Lower leg skin (tissue), 3 donors: ENCODE measurements at regions not wholly inside any gene's neighbourhood (a gene's known extent, or its start where the extent isn't known, plus 50 kb on each side); places are given as distances from the start of the nearest gene placed in this dataset.

Experiments used
- POLR2A ChIP-seq, 2 donors: fragments of 450-650 bp; IDR thresholded peaks; one replicate each; pipeline ENCODE4 v1.6.1; 2016 to 2017; ENCODE audit warnings: antibody characterized with exemption in 2 of 2, mild to moderate bottlenecking in 1 of 2, moderate library complexity in 1 of 2
- TF ChIP-seq, protein P1 (sequence below), 3 donors: fragments of 450-650 bp; IDR thresholded peaks; one replicate each; pipeline ENCODE4 v1.5.1; 2016; ENCODE audit warnings: antibody characterized with exemption in 3 of 3, mild to moderate bottlenecking in 3 of 3, moderate library complexity in 2 of 3

DNA sequence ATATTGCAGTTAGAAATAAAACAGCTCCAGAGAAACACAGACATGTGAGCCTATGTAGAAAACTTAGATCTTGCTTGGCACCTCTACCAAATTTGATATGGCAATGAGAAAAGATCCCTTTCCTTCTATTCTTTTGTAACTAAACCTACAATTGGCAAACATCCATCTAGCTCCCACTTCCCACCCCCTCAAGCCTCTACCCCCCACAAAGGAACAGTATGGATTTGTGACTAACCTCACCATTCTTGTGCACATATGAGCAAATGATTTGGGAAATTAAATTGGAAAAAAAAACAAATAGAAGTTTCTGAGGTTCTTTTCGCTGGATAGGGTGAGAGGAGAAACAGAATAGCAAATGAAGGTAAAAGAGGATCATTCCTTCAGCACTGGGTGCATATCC is 85.8 kb upstream of the TIAM2 start:
- TF ChIP-seq, protein P1, sequence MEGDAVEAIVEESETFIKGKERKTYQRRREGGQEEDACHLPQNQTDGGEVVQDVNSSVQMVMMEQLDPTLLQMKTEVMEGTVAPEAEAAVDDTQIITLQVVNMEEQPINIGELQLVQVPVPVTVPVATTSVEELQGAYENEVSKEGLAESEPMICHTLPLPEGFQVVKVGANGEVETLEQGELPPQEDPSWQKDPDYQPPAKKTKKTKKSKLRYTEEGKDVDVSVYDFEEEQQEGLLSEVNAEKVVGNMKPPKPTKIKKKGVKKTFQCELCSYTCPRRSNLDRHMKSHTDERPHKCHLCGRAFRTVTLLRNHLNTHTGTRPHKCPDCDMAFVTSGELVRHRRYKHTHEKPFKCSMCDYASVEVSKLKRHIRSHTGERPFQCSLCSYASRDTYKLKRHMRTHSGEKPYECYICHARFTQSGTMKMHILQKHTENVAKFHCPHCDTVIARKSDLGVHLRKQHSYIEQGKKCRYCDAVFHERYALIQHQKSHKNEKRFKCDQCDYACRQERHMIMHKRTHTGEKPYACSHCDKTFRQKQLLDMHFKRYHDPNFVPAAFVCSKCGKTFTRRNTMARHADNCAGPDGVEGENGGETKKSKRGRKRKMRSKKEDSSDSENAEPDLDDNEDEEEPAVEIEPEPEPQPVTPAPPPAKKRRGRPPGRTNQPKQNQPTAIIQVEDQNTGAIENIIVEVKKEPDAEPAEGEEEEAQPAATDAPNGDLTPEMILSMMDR (IDR thresholded peaks at IDR 0.05), result no peak
- no peak for TF ChIP-seq POLR2A (IDR thresholded peaks at IDR 0.05)
